ENCODE measurements at regions not wholly inside any gene's neighbourhood (a gene's known extent, or its start where the extent isn't known, plus 50 kb on each side); places are given as distances from the start of the nearest gene placed in this dataset.

DNA sequence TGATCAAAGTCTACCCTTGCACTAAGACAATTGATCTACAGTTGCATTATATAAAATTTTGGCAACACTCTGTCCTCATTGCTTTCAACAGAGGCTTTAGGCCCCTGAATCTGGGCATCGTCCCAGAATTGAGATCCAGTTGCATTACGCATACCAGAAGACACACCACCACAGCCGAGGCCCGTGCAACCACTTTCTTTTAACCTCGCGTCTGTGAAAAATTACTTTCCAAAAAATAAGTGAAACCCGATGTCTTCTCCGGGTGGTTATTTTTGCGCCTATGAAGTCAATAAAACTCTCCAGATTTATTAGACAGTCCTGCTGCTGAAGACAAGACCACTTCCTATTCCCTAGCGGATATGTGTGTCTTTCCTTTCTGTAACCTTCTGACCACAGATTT is 52.1 kb upstream of the NFIB start:
- no peak overlapping the region for H3K4me3 ChIP-seq (ENCODE audit: low read depth, low read length)
- DNase-seq (ENCODE audit: low read depth), result no peak
- TF ChIP-seq, protein P1, sequence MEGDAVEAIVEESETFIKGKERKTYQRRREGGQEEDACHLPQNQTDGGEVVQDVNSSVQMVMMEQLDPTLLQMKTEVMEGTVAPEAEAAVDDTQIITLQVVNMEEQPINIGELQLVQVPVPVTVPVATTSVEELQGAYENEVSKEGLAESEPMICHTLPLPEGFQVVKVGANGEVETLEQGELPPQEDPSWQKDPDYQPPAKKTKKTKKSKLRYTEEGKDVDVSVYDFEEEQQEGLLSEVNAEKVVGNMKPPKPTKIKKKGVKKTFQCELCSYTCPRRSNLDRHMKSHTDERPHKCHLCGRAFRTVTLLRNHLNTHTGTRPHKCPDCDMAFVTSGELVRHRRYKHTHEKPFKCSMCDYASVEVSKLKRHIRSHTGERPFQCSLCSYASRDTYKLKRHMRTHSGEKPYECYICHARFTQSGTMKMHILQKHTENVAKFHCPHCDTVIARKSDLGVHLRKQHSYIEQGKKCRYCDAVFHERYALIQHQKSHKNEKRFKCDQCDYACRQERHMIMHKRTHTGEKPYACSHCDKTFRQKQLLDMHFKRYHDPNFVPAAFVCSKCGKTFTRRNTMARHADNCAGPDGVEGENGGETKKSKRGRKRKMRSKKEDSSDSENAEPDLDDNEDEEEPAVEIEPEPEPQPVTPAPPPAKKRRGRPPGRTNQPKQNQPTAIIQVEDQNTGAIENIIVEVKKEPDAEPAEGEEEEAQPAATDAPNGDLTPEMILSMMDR (IDR thresholded peaks at IDR 0.05; ENCODE audit: low read depth, low read length, missing control alignments), result no peak

DNA sequence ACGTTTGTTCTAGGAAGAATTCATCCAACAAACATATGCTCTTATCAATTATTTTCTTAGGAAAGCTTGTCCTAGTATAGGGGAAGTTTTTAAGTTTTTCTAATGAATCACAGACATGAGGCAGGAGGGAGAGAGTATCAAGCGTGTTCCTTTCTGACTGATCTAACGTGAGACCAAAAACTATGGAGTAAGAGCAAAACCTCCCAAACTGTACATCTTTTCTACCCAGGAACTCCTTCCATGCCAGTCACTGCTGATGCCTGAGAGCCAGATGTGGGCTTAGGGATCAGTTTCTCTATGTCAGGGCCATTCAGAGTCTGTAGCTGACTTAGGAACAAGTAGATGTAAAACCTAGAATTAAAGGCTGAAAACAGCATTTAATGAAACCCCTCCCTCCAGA is 51.7 kb upstream of the NFIB start:
- no peak overlapping the region for H3K4me3 ChIP-seq (ENCODE audit: low read depth, low read length)
- DNase-seq (ENCODE audit: low read depth), result no peak
- TF ChIP-seq, protein P1 (IDR thresholded peaks at IDR 0.05; ENCODE audit: low read depth, low read length, missing control alignments), result no peak
